ENCODE measurements at regions not wholly inside any gene's neighbourhood (a gene's known extent, or its start where the extent isn't known, plus 50 kb on each side); places are given as distances from the start of the nearest gene placed in this dataset.

- Histone ChIP-seq H3K9ac (no peak overlapping the region), H3K4me1 (ENCODE audit: insufficient read depth) (peaks cover 50% of the 10 kb centered on the region), H3K9me2 (ENCODE audit: insufficient read depth) (no peaks in the 10 kb centered on the region), H3K9me3 (ENCODE audit: low read depth) (no peaks in the 10 kb centered on the region), H3K79me2 (ENCODE audit: insufficient read depth) (no peaks in the 10 kb centered on the region), H3K4me2 (ENCODE audit: unreplicated experiment) (no peak overlapping the region), H3K4me3 (no peak overlapping the region), H3K27ac (no peak overlapping the region), H4K20me1 (ENCODE audit: insufficient read depth) (no peaks in the 10 kb centered on the region), H3K27me3 (replicated peaks; ENCODE audit: insufficient read depth) (no peaks in the 10 kb centered on the region), H2AFZ (no peak overlapping the region), H3F3A (ENCODE audit: insufficient read depth) (peaks cover 43% of the 10 kb centered on the region), H3K36me3 (ENCODE audit: low read depth) (no peaks in the 10 kb centered on the region)
- in situ Hi-C loops (cut with MboI): no loop called here
- 58 to 59% methylated on average over 2 of the region's 2 CpGs for WGBS, 2 experiments (ENCODE audit: low coverage in 1 of 2, low lambda C conversion rate in 2 of 2, missing lambda C conversion rate in 2 of 2)
- TF ChIP-seq EZH2phosphoT487 (IDR thresholded peaks at IDR 0.05; ENCODE audit: insufficient read depth, low read depth): no peak
- no peak for TF ChIP-seq EZH2 (IDR thresholded peaks at IDR 0.05; ENCODE audit: insufficient read depth, poor library complexity, severe bottlenecking)
- DNase-seq: no peak
Measured at GRCh38 chr5:159507055-159507454, 176.8 kb upstream of the IL12B start.

GRCh38 chr5:159507661-159508060 lies 177.4 kb upstream of the IL12B start:
- H3K4me2 ChIP-seq (ENCODE audit: unreplicated experiment): no peak overlapping the region
- TF ChIP-seq EZH2phosphoT487 (IDR thresholded peaks at IDR 0.05; ENCODE audit: insufficient read depth, low read depth): no peak
- TF ChIP-seq EZH2 (IDR thresholded peaks at IDR 0.05; ENCODE audit: insufficient read depth, poor library complexity, severe bottlenecking): no peak
- no peaks in the 10 kb centered on the region for H3K27me3 ChIP-seq (replicated peaks; ENCODE audit: insufficient read depth)
- no peak for DNase-seq
- H3F3A ChIP-seq (ENCODE audit: insufficient read depth): peaks cover 43% of the 10 kb centered on the region
- no peaks in the 10 kb centered on the region for H4K20me1 ChIP-seq (ENCODE audit: insufficient read depth)
- H3K9ac ChIP-seq: no peak overlapping the region
- H2AFZ ChIP-seq: no peak overlapping the region
- in situ Hi-C loops (cut with MboI): no loop called here
- no peaks in the 10 kb centered on the region for H3K9me2 ChIP-seq (ENCODE audit: insufficient read depth)
- no peaks in the 10 kb centered on the region for H3K79me2 ChIP-seq (ENCODE audit: insufficient read depth)
- no peaks in the 10 kb centered on the region for H3K36me3 ChIP-seq (ENCODE audit: low read depth)
- no peak overlapping the region for H3K4me3 ChIP-seq
- WGBS, 2 experiments (ENCODE audit: low coverage in 1 of 2, low lambda C conversion rate in 2 of 2, missing lambda C conversion rate in 2 of 2): 95 to 98% methylated on average over 3 of the region's 3 CpGs
- H3K27ac ChIP-seq: no peak overlapping the region
- H3K9me3 ChIP-seq (ENCODE audit: low read depth): no peaks in the 10 kb centered on the region
- H3K4me1 ChIP-seq (ENCODE audit: insufficient read depth): peaks cover 52% of the 10 kb centered on the region

- DNase-seq: no peak
- Histone ChIP-seq H3K9me2 (ENCODE audit: insufficient read depth) (no peaks in the 10 kb centered on the region), H3K36me3 (ENCODE audit: low read depth) (no peaks in the 10 kb centered on the region), H3K79me2 (ENCODE audit: insufficient read depth) (no peaks in the 10 kb centered on the region), H3K27me3 (replicated peaks; ENCODE audit: insufficient read depth) (no peaks in the 10 kb centered on the region), H3K27ac (no peak overlapping the region), H4K20me1 (ENCODE audit: insufficient read depth) (no peaks in the 10 kb centered on the region), H3K4me1 (ENCODE audit: insufficient read depth) (peaks cover 52% of the 10 kb centered on the region), H3K4me3 (no peak overlapping the region), H3F3A (ENCODE audit: insufficient read depth) (peaks cover 40% of the 10 kb centered on the region), H3K9me3 (ENCODE audit: low read depth) (no peaks in the 10 kb centered on the region), H3K4me2 (ENCODE audit: unreplicated experiment) (no peak overlapping the region), H2AFZ (no peak overlapping the region), H3K9ac (no peak overlapping the region)
- TF ChIP-seq EZH2 (IDR thresholded peaks at IDR 0.05; ENCODE audit: insufficient read depth, poor library complexity, severe bottlenecking) (no peak), EZH2phosphoT487 (IDR thresholded peaks at IDR 0.05; ENCODE audit: insufficient read depth, low read depth) (no peak)
- in situ Hi-C loops (cut with MboI): no loop called here
- WGBS, 2 experiments (ENCODE audit: low coverage in 1 of 2, low lambda C conversion rate in 2 of 2, missing lambda C conversion rate in 2 of 2): 53 to 59% methylated on average over 5 of the region's 5 CpGs
Measured at GRCh38 chr5:159508344-159508743, 178.1 kb upstream of the IL12B start.

- no peak for DNase-seq
- in situ Hi-C loops (cut with MboI): no loop called here
- no peaks in the 10 kb centered on the region for H3K9me3 ChIP-seq (ENCODE audit: low read depth)
- H3K27me3 ChIP-seq (replicated peaks; ENCODE audit: insufficient read depth): no peaks in the 10 kb centered on the region
- H2AFZ ChIP-seq: no peak overlapping the region
- H3K4me3 ChIP-seq: no peak overlapping the region
- H3K9me2 ChIP-seq (ENCODE audit: insufficient read depth): no peaks in the 10 kb centered on the region
- no peak overlapping the region for H3K4me2 ChIP-seq (ENCODE audit: unreplicated experiment)
- no peak overlapping the region for H3K9ac ChIP-seq
- no peak for TF ChIP-seq EZH2 (IDR thresholded peaks at IDR 0.05; ENCODE audit: insufficient read depth, poor library complexity, severe bottlenecking)
- TF ChIP-seq EZH2phosphoT487 (IDR thresholded peaks at IDR 0.05; ENCODE audit: insufficient read depth, low read depth): no peak
- H3K27ac ChIP-seq: no peak overlapping the region
- no peaks in the 10 kb centered on the region for H3K79me2 ChIP-seq (ENCODE audit: insufficient read depth)
- H3K4me1 ChIP-seq (ENCODE audit: insufficient read depth): peaks cover 45% of the 10 kb centered on the region
- peaks cover 32% of the 10 kb centered on the region for H3F3A ChIP-seq (ENCODE audit: insufficient read depth)
- H4K20me1 ChIP-seq (ENCODE audit: insufficient read depth): no peaks in the 10 kb centered on the region
- no peaks in the 10 kb centered on the region for H3K36me3 ChIP-seq (ENCODE audit: low read depth)
- WGBS, 2 experiments (ENCODE audit: low coverage in 1 of 2, low lambda C conversion rate in 2 of 2, missing lambda C conversion rate in 2 of 2): 87 to 88% methylated on average over 7 of the region's 7 CpGs
Measured at GRCh38 chr5:159509002-159509660, 178.8 kb upstream of the IL12B start.

All from GM23248 (cell line).